Epithelial cell of proximal tubule (primary cell): ENCODE measurements at regions not wholly inside any gene's neighbourhood (a gene's known extent, or its start where the extent isn't known, plus 50 kb on each side); places are given as distances from the start of the nearest gene placed in this dataset.

Experiments
- DNase-seq: peaks from one replicate; pipeline ENCODE4 v3.0.0-alpha.2; 2011; ENCODE audit warnings: low read depth
- H3K4me3 ChIP-seq: 2 replicates; pipeline ENCODE4 v1.5.1; 2011; ENCODE audit warnings: low read depth, mild to moderate bottlenecking, low read length
- CTCF ChIP-seq: conservative IDR thresholded peaks from 2 replicates; pipeline ENCODE4 v1.5.1; 2012; ENCODE audit warnings: low read depth, mild to moderate bottlenecking, low read length

GRCh38 chr16:14373896-14374295 is 256.2 kb downstream of the PARN start:
- H3K4me3 ChIP-seq = no peak overlapping the region
- no peak for DNase-seq
- TF ChIP-seq CTCF = no peak

GRCh38 chr16:14373406-14373805 is 256.7 kb downstream of the PARN start:
- no peak for TF ChIP-seq CTCF
- DNase-seq = no peak
- H3K4me3 ChIP-seq = no peak overlapping the region

GRCh38 chr16:14372471-14372870 is 257.6 kb downstream of the PARN start:
- no peak for TF ChIP-seq CTCF
- DNase-seq = no peak
- H3K4me3 ChIP-seq = no peak overlapping the region

GRCh38 chr16:14371778-14372431 is 258.2 kb downstream of the PARN start:
- no peak for TF ChIP-seq CTCF
- no peak overlapping the region for H3K4me3 ChIP-seq
- no peak for DNase-seq

- no peak overlapping the region for H3K4me3 ChIP-seq
- no peak for DNase-seq
- TF ChIP-seq CTCF = no peak
These were observed 259.3 kb downstream of the PARN start for GRCh38 chr16:14370736-14371234.

GRCh38 chr16:14369734-14370598 is 260.1 kb downstream of the PARN start:
- no peak for DNase-seq
- TF ChIP-seq CTCF = no peak
- H3K4me3 ChIP-seq = no peak overlapping the region
